ENCODE measurements at regions not wholly inside any gene's neighbourhood (a gene's known extent, or its start where the extent isn't known, plus 50 kb on each side); places are given as distances from the start of the nearest gene placed in this dataset.

GRCh38 chr13:86201477-86201876, 402.3 kb upstream of the SLITRK6 start:
- no peak for DNase-seq (ENCODE audit: low spot score)

GRCh38 chr13:86193281-86193680, 394.1 kb upstream of the SLITRK6 start:
- no peak for DNase-seq (ENCODE audit: low spot score)

- no peak for DNase-seq (ENCODE audit: low spot score)
Observed at GRCh38 chr13:86188170-86188569, 389.0 kb upstream of the SLITRK6 start.

- no peak for DNase-seq (ENCODE audit: low spot score)
Observed at GRCh38 chr13:86185636-86186035, 386.4 kb upstream of the SLITRK6 start.

GRCh38 chr13:86185107-86185506, 385.9 kb upstream of the SLITRK6 start:
- no peak for DNase-seq (ENCODE audit: low spot score)

GRCh38 chr13:86174622-86175021, 375.4 kb upstream of the SLITRK6 start:
- DNase-seq (ENCODE audit: low spot score) = no peak

- DNase-seq (ENCODE audit: low spot score) = no peak
Observed at GRCh38 chr13:86172961-86173360, 373.7 kb upstream of the SLITRK6 start.

- no peak for DNase-seq (ENCODE audit: low spot score)
Observed at GRCh38 chr13:86161257-86161656, 362.0 kb upstream of the SLITRK6 start.

GRCh38 chr13:86155756-86156155, 356.5 kb upstream of the SLITRK6 start:
- DNase-seq (ENCODE audit: low spot score) = no peak

GRCh38 chr13:86142080-86142479, 342.9 kb upstream of the SLITRK6 start:
- DNase-seq (ENCODE audit: low spot score) = no peak

GRCh38 chr13:86135856-86136255, 336.6 kb upstream of the SLITRK6 start:
- DNase-seq (ENCODE audit: low spot score) = no peak

- DNase-seq (ENCODE audit: low spot score) = no peak
Observed at GRCh38 chr13:86121881-86122280, 322.7 kb upstream of the SLITRK6 start.

- no peak for DNase-seq (ENCODE audit: low spot score)
Observed at GRCh38 chr13:86109107-86109506, 309.9 kb upstream of the SLITRK6 start.

- no peak for DNase-seq (ENCODE audit: low spot score)
Observed at GRCh38 chr13:86108334-86108733, 309.1 kb upstream of the SLITRK6 start.

- no peak for DNase-seq (ENCODE audit: low spot score)
Observed at GRCh38 chr13:86098511-86098910, 299.3 kb upstream of the SLITRK6 start.

- no peak for DNase-seq (ENCODE audit: low spot score)
Observed at GRCh38 chr13:86095351-86095750, 296.1 kb upstream of the SLITRK6 start.

GRCh38 chr13:86090181-86090580, 291.0 kb upstream of the SLITRK6 start:
- no peak for DNase-seq (ENCODE audit: low spot score)

GRCh38 chr13:86087244-86087643, 288.0 kb upstream of the SLITRK6 start:
- no peak for DNase-seq (ENCODE audit: low spot score)

GRCh38 chr13:86085890-86086289, 286.7 kb upstream of the SLITRK6 start:
- no peak for DNase-seq (ENCODE audit: low spot score)

- no peak for DNase-seq (ENCODE audit: low spot score)
Observed at GRCh38 chr13:86082121-86082520, 282.9 kb upstream of the SLITRK6 start.

- no peak for DNase-seq (ENCODE audit: low spot score)
Observed at GRCh38 chr13:86080340-86080995, 281.2 kb upstream of the SLITRK6 start.

- no peak for DNase-seq (ENCODE audit: low spot score)
Observed at GRCh38 chr13:86066611-86067365, 267.6 kb upstream of the SLITRK6 start.

- DNase-seq (ENCODE audit: low spot score) = no peak
Observed at GRCh38 chr13:86052141-86052540, 252.9 kb upstream of the SLITRK6 start.
